ENCODE measurements at regions not wholly inside any gene's neighbourhood (a gene's known extent, or its start where the extent isn't known, plus 50 kb on each side); places are given as distances from the start of the nearest gene placed in this dataset.

DNA sequence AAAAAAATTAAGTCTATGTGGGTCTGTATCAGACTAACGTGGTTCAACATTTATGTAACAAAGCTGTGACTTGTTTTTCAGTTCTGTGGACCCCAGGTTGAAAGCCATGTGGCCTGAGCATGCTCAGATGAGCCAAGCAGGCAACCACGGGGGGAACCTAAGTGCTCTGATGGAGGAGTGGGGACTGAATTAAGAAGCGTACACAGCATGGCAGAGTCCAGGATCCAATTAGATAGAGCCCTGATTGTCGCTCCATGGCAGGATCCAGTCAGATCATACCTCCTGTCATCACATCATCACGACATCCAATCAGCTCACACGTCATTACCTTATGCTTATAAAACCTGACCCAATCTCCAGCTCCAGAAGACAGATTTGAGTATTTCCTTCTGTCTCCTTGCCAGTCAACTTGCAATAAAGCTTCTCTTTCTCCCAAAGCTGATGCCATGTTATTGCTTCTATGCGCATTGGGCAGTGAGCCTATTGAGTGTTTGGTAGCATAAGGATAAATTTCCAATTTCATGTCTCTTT is 1013.1 kb upstream of the TMEM132C start:
- Histone ChIP-seq H3K9me3 (ENCODE audit: low read length) (no peaks in the 10 kb centered on the region), H3K9ac (ENCODE audit: low read length) (no peak overlapping the region), H3K4me2 (ENCODE audit: low read length) (peak overlapping the region; percentile 4), H3K4me3 (ENCODE audit: low read length) (peak overlapping the region; percentile 35), H2AFZ (ENCODE audit: low read depth, low read length) (no peak overlapping the region), H3K27ac (ENCODE audit: low read length) (peak overlapping the region; percentile 57), H3F3A (ENCODE audit: insufficient read depth, low read length, poor library complexity, severe bottlenecking) (peaks cover 3% of the 10 kb centered on the region), H3K36me3 (ENCODE audit: insufficient read depth, low read length) (no peaks in the 10 kb centered on the region), H3K27me3 (ENCODE audit: insufficient read depth, low read depth, low read length) (no peaks in the 10 kb centered on the region), H4K20me1 (ENCODE audit: insufficient read depth) (no peaks in the 10 kb centered on the region), H3K9me2 (ENCODE audit: insufficient read depth, low read length) (no peaks in the 10 kb centered on the region), H3K79me2 (replicated peaks; ENCODE audit: insufficient read depth, low read length) (no peaks in the 10 kb centered on the region)
- TF ChIP-seq, protein P1, sequence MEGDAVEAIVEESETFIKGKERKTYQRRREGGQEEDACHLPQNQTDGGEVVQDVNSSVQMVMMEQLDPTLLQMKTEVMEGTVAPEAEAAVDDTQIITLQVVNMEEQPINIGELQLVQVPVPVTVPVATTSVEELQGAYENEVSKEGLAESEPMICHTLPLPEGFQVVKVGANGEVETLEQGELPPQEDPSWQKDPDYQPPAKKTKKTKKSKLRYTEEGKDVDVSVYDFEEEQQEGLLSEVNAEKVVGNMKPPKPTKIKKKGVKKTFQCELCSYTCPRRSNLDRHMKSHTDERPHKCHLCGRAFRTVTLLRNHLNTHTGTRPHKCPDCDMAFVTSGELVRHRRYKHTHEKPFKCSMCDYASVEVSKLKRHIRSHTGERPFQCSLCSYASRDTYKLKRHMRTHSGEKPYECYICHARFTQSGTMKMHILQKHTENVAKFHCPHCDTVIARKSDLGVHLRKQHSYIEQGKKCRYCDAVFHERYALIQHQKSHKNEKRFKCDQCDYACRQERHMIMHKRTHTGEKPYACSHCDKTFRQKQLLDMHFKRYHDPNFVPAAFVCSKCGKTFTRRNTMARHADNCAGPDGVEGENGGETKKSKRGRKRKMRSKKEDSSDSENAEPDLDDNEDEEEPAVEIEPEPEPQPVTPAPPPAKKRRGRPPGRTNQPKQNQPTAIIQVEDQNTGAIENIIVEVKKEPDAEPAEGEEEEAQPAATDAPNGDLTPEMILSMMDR (IDR thresholded peaks at IDR 0.05; ENCODE audit: poor library complexity, severe bottlenecking) = no peak
- TF ChIP-seq POLR2AphosphoS5 (IDR thresholded peaks at IDR 0.05) (no peak), TAF1 (IDR thresholded peaks at IDR 0.05; ENCODE audit: low read depth) (no peak)
- TF ChIP-seq, protein P2, sequence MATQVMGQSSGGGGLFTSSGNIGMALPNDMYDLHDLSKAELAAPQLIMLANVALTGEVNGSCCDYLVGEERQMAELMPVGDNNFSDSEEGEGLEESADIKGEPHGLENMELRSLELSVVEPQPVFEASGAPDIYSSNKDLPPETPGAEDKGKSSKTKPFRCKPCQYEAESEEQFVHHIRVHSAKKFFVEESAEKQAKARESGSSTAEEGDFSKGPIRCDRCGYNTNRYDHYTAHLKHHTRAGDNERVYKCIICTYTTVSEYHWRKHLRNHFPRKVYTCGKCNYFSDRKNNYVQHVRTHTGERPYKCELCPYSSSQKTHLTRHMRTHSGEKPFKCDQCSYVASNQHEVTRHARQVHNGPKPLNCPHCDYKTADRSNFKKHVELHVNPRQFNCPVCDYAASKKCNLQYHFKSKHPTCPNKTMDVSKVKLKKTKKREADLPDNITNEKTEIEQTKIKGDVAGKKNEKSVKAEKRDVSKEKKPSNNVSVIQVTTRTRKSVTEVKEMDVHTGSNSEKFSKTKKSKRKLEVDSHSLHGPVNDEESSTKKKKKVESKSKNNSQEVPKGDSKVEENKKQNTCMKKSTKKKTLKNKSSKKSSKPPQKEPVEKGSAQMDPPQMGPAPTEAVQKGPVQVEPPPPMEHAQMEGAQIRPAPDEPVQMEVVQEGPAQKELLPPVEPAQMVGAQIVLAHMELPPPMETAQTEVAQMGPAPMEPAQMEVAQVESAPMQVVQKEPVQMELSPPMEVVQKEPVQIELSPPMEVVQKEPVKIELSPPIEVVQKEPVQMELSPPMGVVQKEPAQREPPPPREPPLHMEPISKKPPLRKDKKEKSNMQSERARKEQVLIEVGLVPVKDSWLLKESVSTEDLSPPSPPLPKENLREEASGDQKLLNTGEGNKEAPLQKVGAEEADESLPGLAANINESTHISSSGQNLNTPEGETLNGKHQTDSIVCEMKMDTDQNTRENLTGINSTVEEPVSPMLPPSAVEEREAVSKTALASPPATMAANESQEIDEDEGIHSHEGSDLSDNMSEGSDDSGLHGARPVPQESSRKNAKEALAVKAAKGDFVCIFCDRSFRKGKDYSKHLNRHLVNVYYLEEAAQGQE (IDR thresholded peaks at IDR 0.05; ENCODE audit: borderline replicate concordance) = no peak

DNA sequence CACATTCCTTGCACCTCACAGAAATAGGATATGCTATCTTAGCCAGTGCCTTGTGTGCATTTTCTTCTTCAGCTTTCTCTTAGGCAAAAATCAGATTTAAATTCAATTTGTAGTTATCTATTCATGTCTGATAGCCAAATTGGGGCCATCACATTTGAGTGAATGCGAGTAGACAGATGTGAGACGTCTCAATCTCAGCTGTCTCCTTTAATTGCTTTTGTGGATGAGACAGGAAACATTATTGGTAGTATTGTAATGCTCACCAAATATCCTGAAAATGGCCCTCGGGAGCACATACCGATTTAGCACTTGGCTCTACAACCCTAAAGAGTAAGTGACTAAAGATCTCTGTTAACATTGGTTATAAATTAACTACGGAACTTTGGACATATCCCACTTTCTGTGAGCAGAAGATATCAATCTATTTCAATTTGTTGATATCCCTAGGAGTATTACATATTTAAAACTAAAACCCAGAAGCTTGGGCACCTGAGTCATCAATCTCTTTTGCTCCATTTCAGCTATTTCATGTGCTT is 1012.5 kb upstream of the TMEM132C start:
- H3K36me3 ChIP-seq (ENCODE audit: insufficient read depth, low read length) = no peaks in the 10 kb centered on the region
- H3K4me2 ChIP-seq (ENCODE audit: low read length) = peak overlapping the region; percentile 4
- H3K9me3 ChIP-seq (ENCODE audit: low read length) = no peaks in the 10 kb centered on the region
- no peaks in the 10 kb centered on the region for H3K27me3 ChIP-seq (ENCODE audit: insufficient read depth, low read depth, low read length)
- peaks cover 3% of the 10 kb centered on the region for H3F3A ChIP-seq (ENCODE audit: insufficient read depth, low read length, poor library complexity, severe bottlenecking)
- peak overlapping the region; percentile 57 for H3K27ac ChIP-seq (ENCODE audit: low read length)
- TF ChIP-seq MXI1 (conservative IDR thresholded peaks at IDR 0.05; ENCODE audit: poor library complexity, severe bottlenecking) (peak; percentile 11), RAD21 (conservative IDR thresholded peaks at IDR 0.05) (no peak), EP300 (conservative IDR thresholded peaks at IDR 0.05; ENCODE audit: poor library complexity, severe bottlenecking) (peak; percentile 97), POLR2AphosphoS5 (IDR thresholded peaks at IDR 0.05) (peak; percentile 92)
- H4K20me1 ChIP-seq (ENCODE audit: insufficient read depth) = no peaks in the 10 kb centered on the region
- peak overlapping the region; percentile 35 for H3K4me3 ChIP-seq (ENCODE audit: low read length)
- no peak overlapping the region for H2AFZ ChIP-seq (ENCODE audit: low read depth, low read length)
- no peaks in the 10 kb centered on the region for H3K79me2 ChIP-seq (replicated peaks; ENCODE audit: insufficient read depth, low read length)
- H3K9me2 ChIP-seq (ENCODE audit: insufficient read depth, low read length) = no peaks in the 10 kb centered on the region
- no peak overlapping the region for H3K9ac ChIP-seq (ENCODE audit: low read length)

DNA sequence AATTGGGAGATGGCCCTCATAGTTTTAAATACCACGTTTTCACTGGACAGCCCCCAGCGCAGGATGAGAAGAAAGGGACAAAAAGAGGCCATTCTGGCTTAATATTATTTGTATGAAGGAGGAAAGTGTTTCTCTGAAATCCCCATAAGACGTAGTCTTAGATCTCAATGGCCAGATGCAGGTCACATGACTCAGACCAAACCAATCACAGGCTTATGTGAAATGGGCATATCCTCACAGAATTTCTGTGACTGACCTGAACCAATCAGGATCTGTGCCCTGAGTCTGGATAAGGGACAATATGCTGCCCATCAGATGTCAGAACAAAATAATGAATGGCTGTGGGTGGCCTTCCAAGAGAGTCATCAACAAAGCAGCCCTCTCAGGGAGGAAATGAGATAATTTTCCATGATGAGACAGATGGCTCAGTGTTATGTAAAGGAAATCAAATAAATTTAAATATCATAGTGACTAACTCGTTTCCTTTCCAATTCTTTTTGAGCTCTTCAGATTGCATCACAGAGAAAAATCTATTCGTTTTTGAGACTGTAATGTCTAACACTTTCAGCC is 1009.5 kb upstream of the TMEM132C start:
- Histone ChIP-seq H2AFZ (ENCODE audit: low read depth, low read length) (no peak overlapping the region), H3K4me2 (ENCODE audit: low read length) (no peak overlapping the region), H3F3A (ENCODE audit: insufficient read depth, low read length, poor library complexity, severe bottlenecking) (peaks cover 3% of the 10 kb centered on the region), H3K27me3 (ENCODE audit: insufficient read depth, low read depth, low read length) (no peaks in the 10 kb centered on the region), H4K20me1 (ENCODE audit: insufficient read depth) (no peaks in the 10 kb centered on the region), H3K4me3 (ENCODE audit: low read length) (no peak overlapping the region), H3K9ac (ENCODE audit: low read length) (no peak overlapping the region), H3K36me3 (ENCODE audit: insufficient read depth, low read length) (no peaks in the 10 kb centered on the region), H3K9me2 (ENCODE audit: insufficient read depth, low read length) (no peaks in the 10 kb centered on the region), H3K27ac (ENCODE audit: low read length) (no peak overlapping the region), H3K79me2 (replicated peaks; ENCODE audit: insufficient read depth, low read length) (no peaks in the 10 kb centered on the region), H3K9me3 (ENCODE audit: low read length) (no peaks in the 10 kb centered on the region)
- no peak for TF ChIP-seq MXI1 (conservative IDR thresholded peaks at IDR 0.05; ENCODE audit: poor library complexity, severe bottlenecking)
- no peak for TF ChIP-seq RAD21 (conservative IDR thresholded peaks at IDR 0.05)
- no peak for TF ChIP-seq EZH2 (IDR thresholded peaks at IDR 0.05; ENCODE audit: borderline replicate concordance, insufficient read depth, low read length, poor library complexity, severe bottlenecking)
